K562 (cell line): ENCODE measurements at regions not wholly inside any gene's neighbourhood (a gene's known extent, or its start where the extent isn't known, plus 50 kb on each side); places are given as distances from the start of the nearest gene placed in this dataset.

Experiments
- CHD4 ChIP-seq: fragments of 200-600 bp; sonication (generic); IDR thresholded peaks from 3 replicates; pipeline ENCODE4 v1.6.1; 2012; ENCODE audit warnings: low read depth, mild to moderate bottlenecking, mixed read lengths, low read length, inconsistent platforms; ENCODE audit not compliant: insufficient read depth, insufficient replicate concordance, poor library complexity, severe bottlenecking
- GMEB1 ChIP-seq: fragments of 250-450 bp; sonication (Bioruptor Pico); IDR thresholded peaks from 2 replicates; pipeline ENCODE4 v1.4.0; 2020; ENCODE audit warnings: mild to moderate bottlenecking
- TCF7L2 ChIP-seq: fragments of 150-350 bp; IDR thresholded peaks from 2 replicates; pipeline ENCODE4 v1.6.1; 2016; ENCODE audit warnings: low read depth, mild to moderate bottlenecking, low read length, moderate library complexity
- YY1 ChIP-seq, 3 experiments: IDR thresholded peaks; 2 replicates each; pipeline ENCODE4 v1.6.1; 2011; ENCODE audit warnings: low read length in 2 of 3, mild to moderate bottlenecking in 2 of 3, moderate library complexity in 2 of 3, borderline replicate concordance in 1 of 3, control low read depth in 1 of 3, low read depth in 1 of 3; ENCODE audit not compliant: insufficient read depth in 3 of 3, insufficient replicate concordance in 2 of 3, control insufficient read depth in 1 of 3, insufficient read length in 1 of 3; ENCODE audit errors: extremely low read depth in 1 of 3
- ZNF121 ChIP-seq: sonication (generic); formaldehyde crosslinking; conservative IDR thresholded peaks from 2 replicates; pipeline ENCODE4 v1.8.0; 2022; ENCODE audit warnings: missing genetic modification reagents
- ZNF407 ChIP-seq: fragments of 450-650 bp; IDR thresholded peaks from 2 replicates; pipeline ENCODE4 v1.6.1; 2016; ENCODE audit warnings: low read depth
- TF ChIP-seq, protein P1 (sequence below): IDR thresholded peaks from 3 replicates; pipeline ENCODE4 v1.6.1; 2011; ENCODE audit warnings: borderline replicate concordance, mild to moderate bottlenecking; ENCODE audit not compliant: insufficient read length, insufficient read depth

DNA sequence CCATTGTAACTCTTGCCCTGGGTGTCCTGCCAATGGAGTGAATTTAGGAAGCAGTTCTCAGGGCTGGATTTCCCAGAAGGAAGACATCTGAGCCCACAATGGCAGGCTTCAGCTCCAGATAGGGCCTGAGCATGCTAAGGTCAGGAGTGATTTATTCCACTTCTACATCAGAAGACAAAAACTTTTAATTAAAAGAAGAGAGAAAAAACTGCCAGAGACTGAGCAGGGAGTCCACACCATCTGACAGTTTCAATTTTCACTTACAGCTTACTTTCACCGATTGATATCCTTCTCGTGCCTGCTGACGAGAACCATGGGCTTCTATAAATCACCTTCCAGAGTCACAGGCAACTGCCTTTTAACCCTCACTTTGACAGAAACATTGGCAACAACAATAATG lies 228.3 kb upstream of the BRINP1 start:
- TF ChIP-seq ZNF121 (CRISPR knock-in tag), result no peak
- no peak for TF ChIP-seq CHD4
- TF ChIP-seq, protein P1, sequence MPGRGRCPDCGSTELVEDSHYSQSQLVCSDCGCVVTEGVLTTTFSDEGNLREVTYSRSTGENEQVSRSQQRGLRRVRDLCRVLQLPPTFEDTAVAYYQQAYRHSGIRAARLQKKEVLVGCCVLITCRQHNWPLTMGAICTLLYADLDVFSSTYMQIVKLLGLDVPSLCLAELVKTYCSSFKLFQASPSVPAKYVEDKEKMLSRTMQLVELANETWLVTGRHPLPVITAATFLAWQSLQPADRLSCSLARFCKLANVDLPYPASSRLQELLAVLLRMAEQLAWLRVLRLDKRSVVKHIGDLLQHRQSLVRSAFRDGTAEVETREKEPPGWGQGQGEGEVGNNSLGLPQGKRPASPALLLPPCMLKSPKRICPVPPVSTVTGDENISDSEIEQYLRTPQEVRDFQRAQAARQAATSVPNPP, result no peak
- no peak for TF ChIP-seq TCF7L2
- TF ChIP-seq YY1 (IDR thresholded peaks at IDR 0.05; ENCODE audit: borderline replicate concordance in 1 of 3, control insufficient read depth in 1 of 3, extremely low read depth in 1 of 3, insufficient read depth in 3 of 3, insufficient read length in 1 of 3, insufficient replicate concordance in 2 of 3, low read depth in 1 of 3, low read length in 2 of 3), result no peak
- no peak for TF ChIP-seq ZNF407
- no peak for TF ChIP-seq GMEB1
